ENCODE measurements at regions not wholly inside any gene's neighbourhood (a gene's known extent, or its start where the extent isn't known, plus 50 kb on each side); places are given as distances from the start of the nearest gene placed in this dataset.

- peak overlapping the region; percentile 91 for H2BK5ac ChIP-seq (ENCODE audit: low read depth, low read length, poor library complexity, severe bottlenecking)
- DNase-seq: peak; percentile 98
- WGBS: 0% methylated on average over 13 of the region's 18 CpGs
- peaks cover 19% of the 10 kb centered on the region for H3K4me1 ChIP-seq (ENCODE audit: control insufficient read depth, insufficient read depth, low read depth, low read length)
- peaks cover 9 to 46% of the 10 kb centered on the region in 2 experiments for H3K36me3 ChIP-seq (ENCODE audit: control insufficient read depth in 1 of 2, insufficient read depth in 2 of 2, low read depth in 1 of 2, low read length in 2 of 2)
- peak overlapping the region in 1 of 2 experiments; percentile 73 for H3K4ac ChIP-seq (ENCODE audit: low read depth in 1 of 2, low read length in 2 of 2)
- peak overlapping the region; percentile 99 for H3K27ac ChIP-seq (ENCODE audit: low read length, poor library complexity, severe bottlenecking)
- no peak overlapping the region for H2AFZ ChIP-seq (ENCODE audit: low read depth, low read length)
- peak overlapping the region; percentile 27 for H4K8ac ChIP-seq (ENCODE audit: low read length)
- H3K4me3 ChIP-seq (ENCODE audit: insufficient read depth in 1 of 2, low read depth in 1 of 2, low read length in 2 of 2): peak overlapping the region in 1 of 2 experiments; percentile 91
- no peak overlapping the region for H2BK12ac ChIP-seq (ENCODE audit: low read length in 2 of 2)
- peaks cover 4% of the 10 kb centered on the region for H3K79me1 ChIP-seq (replicated peaks; ENCODE audit: low read length, poor library complexity, severe bottlenecking)
- no peaks in the 10 kb centered on the region for H3K27me3 ChIP-seq (ENCODE audit: control insufficient read depth in 1 of 2, insufficient read depth in 1 of 2, low read length in 2 of 2)
- H3K9ac ChIP-seq (ENCODE audit: low read length): peak overlapping the region; percentile 97
- H3K23ac ChIP-seq (ENCODE audit: low read length in 2 of 2): no peak overlapping the region
- peak overlapping the region; percentile 47 for H2AK5ac ChIP-seq (ENCODE audit: low read length, severe bottlenecking)
- peak overlapping the region; percentile 50 for H3K4me2 ChIP-seq (ENCODE audit: low read length, poor library complexity, severe bottlenecking)
- H3K9me3 ChIP-seq (ENCODE audit: control insufficient read depth, low read length): no peaks in the 10 kb centered on the region
- H2BK15ac ChIP-seq (ENCODE audit: low read depth, poor library complexity, severe bottlenecking): no peak overlapping the region
- H3K18ac ChIP-seq (ENCODE audit: low read depth in 1 of 2, low read length in 2 of 2): peak overlapping the region; percentile 51 to 80
- peak overlapping the region; percentile 64 for H2BK120ac ChIP-seq (ENCODE audit: low read depth, low read length)
- no peak overlapping the region for H3K14ac ChIP-seq (ENCODE audit: low read length in 2 of 2)
- H4K91ac ChIP-seq (ENCODE audit: low read length): no peak overlapping the region
These were observed 179.0 kb upstream of the KLF14 start for GRCh38 chr7:130912862-130913638.

- H4K91ac ChIP-seq (ENCODE audit: low read length): no peak overlapping the region
- H2BK15ac ChIP-seq (ENCODE audit: low read depth, poor library complexity, severe bottlenecking): no peak overlapping the region
- no peaks in the 10 kb centered on the region for H3K27me3 ChIP-seq (ENCODE audit: control insufficient read depth in 1 of 2, insufficient read depth in 1 of 2, low read length in 2 of 2)
- peak overlapping the region; percentile 73 for H4K8ac ChIP-seq (ENCODE audit: low read length)
- peak overlapping the region; percentile 47 to 49 for H3K4ac ChIP-seq (ENCODE audit: low read depth in 1 of 2, low read length in 2 of 2)
- H3K27ac ChIP-seq (ENCODE audit: low read length, poor library complexity, severe bottlenecking): peak overlapping the region; percentile 99
- H2BK12ac ChIP-seq (ENCODE audit: low read length in 2 of 2): peak overlapping the region; percentile 76 to 90
- WGBS: 7% methylated on average over 10 of the region's 12 CpGs
- H3K4me3 ChIP-seq (ENCODE audit: insufficient read depth in 1 of 2, low read depth in 1 of 2, low read length in 2 of 2): peak overlapping the region in 1 of 2 experiments; percentile 91
- no peaks in the 10 kb centered on the region for H3K9me3 ChIP-seq (ENCODE audit: control insufficient read depth, low read length)
- no peak overlapping the region for H3K14ac ChIP-seq (ENCODE audit: low read length in 2 of 2)
- H2AK5ac ChIP-seq (ENCODE audit: low read length, severe bottlenecking): peak overlapping the region; percentile 94
- H2BK120ac ChIP-seq (ENCODE audit: low read depth, low read length): peak overlapping the region; percentile 58
- peak overlapping the region; percentile 92 for H2BK5ac ChIP-seq (ENCODE audit: low read depth, low read length, poor library complexity, severe bottlenecking)
- no peak overlapping the region for H2AFZ ChIP-seq (ENCODE audit: low read depth, low read length)
- peak overlapping the region in 1 of 2 experiments; percentile 80 for H3K18ac ChIP-seq (ENCODE audit: low read depth in 1 of 2, low read length in 2 of 2)
- peaks cover 9% of the 10 kb centered on the region for H3K79me1 ChIP-seq (replicated peaks; ENCODE audit: low read length, poor library complexity, severe bottlenecking)
- H3K4me2 ChIP-seq (ENCODE audit: low read length, poor library complexity, severe bottlenecking): peak overlapping the region; percentile 50
- peaks cover 19% of the 10 kb centered on the region for H3K4me1 ChIP-seq (ENCODE audit: control insufficient read depth, insufficient read depth, low read depth, low read length)
- H3K36me3 ChIP-seq (ENCODE audit: control insufficient read depth in 1 of 2, insufficient read depth in 2 of 2, low read depth in 1 of 2, low read length in 2 of 2): peaks cover 5 to 49% of the 10 kb centered on the region in 2 experiments
- DNase-seq: no peak
- no peak overlapping the region for H3K23ac ChIP-seq (ENCODE audit: low read length in 2 of 2)
- H3K9ac ChIP-seq (ENCODE audit: low read length): peak overlapping the region; percentile 97
These were observed 179.9 kb upstream of the KLF14 start for GRCh38 chr7:130913639-130914553.

- H3K27me3 ChIP-seq (ENCODE audit: control insufficient read depth in 1 of 2, insufficient read depth in 1 of 2, low read length in 2 of 2): no peaks in the 10 kb centered on the region
- no peak overlapping the region for H2BK15ac ChIP-seq (ENCODE audit: low read depth, poor library complexity, severe bottlenecking)
- H3K36me3 ChIP-seq (ENCODE audit: control insufficient read depth in 1 of 2, insufficient read depth in 2 of 2, low read depth in 1 of 2, low read length in 2 of 2): peaks cover 0 to 49% of the 10 kb centered on the region in 2 experiments
- peak overlapping the region; percentile 94 for H2AK5ac ChIP-seq (ENCODE audit: low read length, severe bottlenecking)
- H3K9ac ChIP-seq (ENCODE audit: low read length): peak overlapping the region; percentile 97
- no peak overlapping the region for H4K91ac ChIP-seq (ENCODE audit: low read length)
- H4K8ac ChIP-seq (ENCODE audit: low read length): peak overlapping the region; percentile 53
- no peaks in the 10 kb centered on the region for H3K9me3 ChIP-seq (ENCODE audit: control insufficient read depth, low read length)
- no peak overlapping the region for H3K23ac ChIP-seq (ENCODE audit: low read length in 2 of 2)
- WGBS: 96% methylated on average over 2 of the region's 10 CpGs
- H2BK5ac ChIP-seq (ENCODE audit: low read depth, low read length, poor library complexity, severe bottlenecking): peak overlapping the region; percentile 92
- H2AFZ ChIP-seq (ENCODE audit: low read depth, low read length): no peak overlapping the region
- H3K14ac ChIP-seq (ENCODE audit: low read length in 2 of 2): no peak overlapping the region
- peak overlapping the region; percentile 58 for H2BK120ac ChIP-seq (ENCODE audit: low read depth, low read length)
- no peak for DNase-seq
- peak overlapping the region in 1 of 2 experiments; percentile 90 for H2BK12ac ChIP-seq (ENCODE audit: low read length in 2 of 2)
- H3K27ac ChIP-seq (ENCODE audit: low read length, poor library complexity, severe bottlenecking): peak overlapping the region; percentile 99
- peaks cover 10% of the 10 kb centered on the region for H3K79me1 ChIP-seq (replicated peaks; ENCODE audit: low read length, poor library complexity, severe bottlenecking)
- H3K4ac ChIP-seq (ENCODE audit: low read depth in 1 of 2, low read length in 2 of 2): peak overlapping the region; percentile 47 to 49
- H3K4me3 ChIP-seq (ENCODE audit: insufficient read depth in 1 of 2, low read depth in 1 of 2, low read length in 2 of 2): peak overlapping the region in 1 of 2 experiments; percentile 91
- H3K18ac ChIP-seq (ENCODE audit: low read depth in 1 of 2, low read length in 2 of 2): no peak overlapping the region
- H3K4me1 ChIP-seq (ENCODE audit: control insufficient read depth, insufficient read depth, low read depth, low read length): peaks cover 13% of the 10 kb centered on the region
- H3K4me2 ChIP-seq (ENCODE audit: low read length, poor library complexity, severe bottlenecking): no peak overlapping the region
These were observed 180.7 kb upstream of the KLF14 start for GRCh38 chr7:130914554-130915294.

All from mesenchymal stem cell (in vitro differentiated cells and primary cell).